Mesenchymal stem cell (in vitro differentiated cells and primary cell): ENCODE measurements at regions not wholly inside any gene's neighbourhood (a gene's known extent, or its start where the extent isn't known, plus 50 kb on each side); places are given as distances from the start of the nearest gene placed in this dataset.

Source experiments
- DNase-seq: peaks from one replicate; pipeline ENCODE4 v3.0.0-alpha.2; 2013
- H2AFZ ChIP-seq: one replicate; pipeline ENCODE4 v1.6.1; 2013; ENCODE audit warnings: low read depth, mild to moderate bottlenecking, control low read depth, inconsistent platforms, low read length, moderate library complexity
- H2AK5ac ChIP-seq: 2 replicates; pipeline ENCODE4 v1.6.1; 2013; ENCODE audit warnings: low read length, moderate library complexity, mild to moderate bottlenecking, inconsistent platforms; ENCODE audit not compliant: severe bottlenecking
- H2BK120ac ChIP-seq: one replicate; pipeline ENCODE4 v1.6.1; 2013; ENCODE audit warnings: low read depth, mild to moderate bottlenecking, inconsistent platforms, low read length, moderate library complexity
- H2BK12ac ChIP-seq, 2 experiments: one replicate each; pipeline ENCODE4 v1.6.1; 2013; ENCODE audit warnings: inconsistent platforms in 2 of 2, low read length in 2 of 2, mild to moderate bottlenecking in 2 of 2, moderate library complexity in 2 of 2, control low read depth in 1 of 2
- H2BK15ac ChIP-seq: one replicate; pipeline ENCODE4 v1.6.1; 2013; ENCODE audit warnings: mild to moderate bottlenecking, low read depth, inconsistent platforms; ENCODE audit not compliant: poor library complexity, severe bottlenecking
- H2BK5ac ChIP-seq: 2 replicates; pipeline ENCODE4 v1.6.1; 2013; ENCODE audit warnings: low read depth, mild to moderate bottlenecking, low read length, control low read depth, inconsistent platforms; ENCODE audit not compliant: poor library complexity, severe bottlenecking
- H3K14ac ChIP-seq, 2 experiments: one replicate each; pipeline ENCODE4 v1.6.1; 2013; ENCODE audit warnings: inconsistent platforms in 2 of 2, low read length in 2 of 2, control low read depth in 1 of 2, mild to moderate bottlenecking in 1 of 2, moderate library complexity in 1 of 2
- H3K18ac ChIP-seq, 2 experiments: one replicate each; pipeline ENCODE4 v1.6.1; 2013; ENCODE audit warnings: inconsistent platforms in 2 of 2, low read length in 2 of 2, control low read depth in 1 of 2, low read depth in 1 of 2, mild to moderate bottlenecking in 1 of 2
- H3K23ac ChIP-seq, 2 experiments: one replicate each; pipeline ENCODE4 v1.6.1; 2013; ENCODE audit warnings: inconsistent platforms in 2 of 2, low read length in 2 of 2, mild to moderate bottlenecking in 2 of 2, moderate library complexity in 2 of 2, control low read depth in 1 of 2
- H3K27ac ChIP-seq: 2 replicates; pipeline ENCODE4 v1.5.1; 2013; ENCODE audit warnings: mild to moderate bottlenecking, moderate library complexity, low read length, control low read depth, inconsistent platforms; ENCODE audit not compliant: poor library complexity, severe bottlenecking
- H3K27me3 ChIP-seq, 2 experiments: 2 replicates each; pipeline versions ENCODE4 v1.6.1 to v1.7.0; 2013; ENCODE audit warnings: low read length in 2 of 2, mild to moderate bottlenecking in 2 of 2, moderate library complexity in 2 of 2, control low read depth in 1 of 2, inconsistent platforms in 1 of 2; ENCODE audit not compliant: control insufficient read depth in 1 of 2, insufficient read depth in 1 of 2
- H3K36me3 ChIP-seq, 2 experiments: 2 replicates each; pipeline versions ENCODE4 v1.6.1 to v1.7.0; 2013; ENCODE audit warnings: low read length in 2 of 2, control low read depth in 1 of 2, inconsistent platforms in 1 of 2, low read depth in 1 of 2, mild to moderate bottlenecking in 1 of 2; ENCODE audit not compliant: insufficient read depth in 2 of 2, control insufficient read depth in 1 of 2
- H3K4ac ChIP-seq, 2 experiments: one replicate each; pipeline ENCODE4 v1.6.1; 2013; ENCODE audit warnings: inconsistent platforms in 2 of 2, low read length in 2 of 2, mild to moderate bottlenecking in 2 of 2, moderate library complexity in 2 of 2, control low read depth in 1 of 2, low read depth in 1 of 2
- H3K4me1 ChIP-seq: 2 replicates; pipeline ENCODE4 v1.6.1; 2013; ENCODE audit warnings: low read depth, low read length, control low read depth; ENCODE audit not compliant: control insufficient read depth, insufficient read depth
- H3K4me2 ChIP-seq: 2 replicates; pipeline ENCODE4 v1.6.1; 2013; ENCODE audit warnings: low read length, mild to moderate bottlenecking, inconsistent platforms; ENCODE audit not compliant: poor library complexity, severe bottlenecking
- H3K4me3 ChIP-seq, 2 experiments: 2 replicates each; pipeline versions ENCODE4 v1.5.1 to v1.7.0; 2013; ENCODE audit warnings: low read length in 2 of 2, mild to moderate bottlenecking in 2 of 2, control low read depth in 1 of 2, low read depth in 1 of 2; ENCODE audit not compliant: insufficient read depth in 1 of 2
- H3K79me1 ChIP-seq: replicated peaks from 2 replicates; pipeline ENCODE4 v1.6.1; 2013; ENCODE audit warnings: mild to moderate bottlenecking, control low read depth, low read length, inconsistent platforms; ENCODE audit not compliant: poor library complexity, severe bottlenecking
- H3K9ac ChIP-seq: 2 replicates; pipeline ENCODE4 v1.7.0; 2013; ENCODE audit warnings: mild to moderate bottlenecking, low read length, moderate library complexity
- H3K9me3 ChIP-seq: 2 replicates; pipeline ENCODE4 v1.7.0; 2013; ENCODE audit warnings: mild to moderate bottlenecking, low read length; ENCODE audit not compliant: control insufficient read depth
- H4K8ac ChIP-seq: one replicate; pipeline ENCODE4 v1.6.1; 2013; ENCODE audit warnings: inconsistent platforms, mild to moderate bottlenecking, low read length, moderate library complexity
- H4K91ac ChIP-seq: one replicate; pipeline ENCODE4 v1.6.1; 2013; ENCODE audit warnings: mild to moderate bottlenecking, low read length, inconsistent platforms
- WGBS: methylation state at CpG from one replicate; pipeline ENCODE4 v1.1.7; 2013; ENCODE audit warnings: mixed read lengths; 5-methylcytosine and 5-hydroxymethylcytosine counted together

DNA sequence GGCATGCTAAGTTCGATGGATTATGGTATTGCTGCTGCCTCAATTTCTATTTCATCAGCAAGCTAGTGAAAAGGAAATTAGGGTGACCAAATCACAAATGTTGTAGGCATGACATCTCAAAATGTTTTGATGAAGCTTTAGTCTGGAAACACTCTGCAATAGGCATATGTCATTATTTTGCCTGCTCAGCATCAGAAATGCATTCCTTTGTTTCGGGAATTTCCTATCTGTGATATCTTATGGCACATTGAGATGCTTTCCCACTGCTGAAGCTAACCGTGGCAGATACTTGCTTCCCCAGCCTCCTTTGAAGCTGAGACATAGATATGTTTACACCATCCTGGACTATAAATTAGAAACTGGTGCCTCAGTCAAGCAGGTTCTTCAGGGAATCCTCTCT is 119.7 kb downstream of the CDC42EP3 start:
- H3K9ac ChIP-seq, result no peak overlapping the region
- no peak overlapping the region for H4K91ac ChIP-seq
- no peaks in the 10 kb centered on the region for H3K4me1 ChIP-seq
- no peak overlapping the region for H3K23ac ChIP-seq
- no peak overlapping the region for H4K8ac ChIP-seq
- no peaks in the 10 kb centered on the region for H3K9me3 ChIP-seq
- 82% methylated on average over 3 of the region's 3 CpGs for WGBS
- no peak overlapping the region for H3K4me3 ChIP-seq
- no peak overlapping the region for H2AK5ac ChIP-seq
- no peaks in the 10 kb centered on the region for H3K27me3 ChIP-seq
- H3K27ac ChIP-seq, result no peak overlapping the region
- H2BK120ac ChIP-seq, result no peak overlapping the region
- H2BK15ac ChIP-seq, result no peak overlapping the region
- peak overlapping the region in 1 of 2 experiments; percentile 15 for H2BK12ac ChIP-seq
- H2AFZ ChIP-seq, result no peak overlapping the region
- no peak overlapping the region for H3K18ac ChIP-seq
- no peak for DNase-seq
- H2BK5ac ChIP-seq, result no peak overlapping the region
- H3K79me1 ChIP-seq, result no peaks in the 10 kb centered on the region
- no peaks in the 10 kb centered on the region for H3K36me3 ChIP-seq
- no peak overlapping the region for H3K14ac ChIP-seq
- no peak overlapping the region for H3K4ac ChIP-seq
- H3K4me2 ChIP-seq, result no peak overlapping the region

DNA sequence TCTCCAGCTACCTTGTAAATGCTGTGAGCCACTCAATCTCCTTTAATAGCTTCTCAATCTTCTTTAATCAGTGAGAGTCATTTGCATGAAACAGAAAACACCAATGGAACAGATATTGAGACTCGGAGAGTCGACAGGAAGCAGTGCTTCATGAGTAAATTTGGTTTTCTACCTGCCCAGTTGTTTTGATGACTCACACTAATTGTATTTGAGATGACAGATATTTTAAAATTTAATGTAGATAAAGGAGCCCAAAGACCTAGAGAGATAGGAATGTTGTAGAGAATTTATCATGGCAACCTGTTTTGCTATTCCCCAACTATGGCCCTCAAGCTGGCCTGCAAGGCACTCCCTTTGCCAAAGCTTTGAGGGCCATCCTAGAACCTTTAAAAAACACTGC is 119.1 kb downstream of the CDC42EP3 start:
- no peak overlapping the region for H3K23ac ChIP-seq
- H2AK5ac ChIP-seq, result no peak overlapping the region
- no peak overlapping the region for H2AFZ ChIP-seq
- no peak overlapping the region for H2BK15ac ChIP-seq
- no peaks in the 10 kb centered on the region for H3K79me1 ChIP-seq
- DNase-seq, result no peak
- H3K27ac ChIP-seq, result no peak overlapping the region
- H3K36me3 ChIP-seq, result no peaks in the 10 kb centered on the region
- H3K4me2 ChIP-seq, result no peak overlapping the region
- no peaks in the 10 kb centered on the region for H3K27me3 ChIP-seq
- H3K4me1 ChIP-seq, result no peaks in the 10 kb centered on the region
- H3K18ac ChIP-seq, result no peak overlapping the region
- no peak overlapping the region for H2BK12ac ChIP-seq
- 90% methylated on average over 2 of the region's 2 CpGs for WGBS
- H3K9me3 ChIP-seq, result no peaks in the 10 kb centered on the region
- H3K4me3 ChIP-seq, result no peak overlapping the region
- no peak overlapping the region for H3K9ac ChIP-seq
- H4K8ac ChIP-seq, result no peak overlapping the region
- H2BK5ac ChIP-seq, result no peak overlapping the region
- H3K4ac ChIP-seq, result no peak overlapping the region
- no peak overlapping the region for H2BK120ac ChIP-seq
- H4K91ac ChIP-seq, result no peak overlapping the region
- H3K14ac ChIP-seq, result no peak overlapping the region

DNA sequence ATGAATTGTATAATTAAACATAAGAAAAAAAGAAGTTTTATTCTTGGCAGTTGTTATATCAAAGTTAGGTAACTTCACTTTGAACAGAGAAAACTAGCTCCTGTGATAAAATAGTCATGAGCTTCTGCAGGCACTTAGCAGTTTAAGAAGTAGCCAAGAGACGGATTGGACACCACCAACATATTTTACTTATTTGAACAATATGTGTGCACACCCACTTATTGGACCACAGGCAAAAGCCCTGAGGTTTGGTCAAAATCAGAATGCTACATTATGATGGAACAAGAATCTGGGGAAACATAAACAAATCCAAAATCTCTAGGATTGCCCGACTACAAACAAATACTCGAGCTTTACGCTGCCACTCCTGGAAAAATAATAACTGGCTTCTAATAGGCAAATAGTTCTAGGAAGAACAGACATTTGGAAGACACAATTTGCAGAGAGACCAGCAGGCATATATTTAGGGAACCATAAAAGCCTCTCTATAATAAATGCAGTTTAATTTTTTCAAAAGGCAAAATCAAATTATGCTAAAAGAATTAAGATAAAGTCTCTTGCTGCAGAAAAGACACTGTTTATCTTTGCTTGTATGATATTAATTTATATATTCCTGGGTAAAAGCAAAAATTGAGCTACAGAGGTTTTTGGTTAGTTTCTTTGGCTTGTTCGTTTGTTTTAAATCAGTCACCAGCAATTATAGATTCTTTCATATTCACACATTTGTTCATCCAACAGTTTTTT is 117.9 kb downstream of the CDC42EP3 start:
- no peaks in the 10 kb centered on the region for H3K27me3 ChIP-seq
- H2AFZ ChIP-seq, result no peak overlapping the region
- no peak overlapping the region for H3K4me3 ChIP-seq
- H3K4ac ChIP-seq, result no peak overlapping the region
- H3K9ac ChIP-seq, result no peak overlapping the region
- no peak overlapping the region for H2BK12ac ChIP-seq
- no peaks in the 10 kb centered on the region for H3K79me1 ChIP-seq
- H2AK5ac ChIP-seq, result no peak overlapping the region
- no peak overlapping the region for H3K23ac ChIP-seq
- H3K27ac ChIP-seq, result no peak overlapping the region
- H3K4me1 ChIP-seq, result no peaks in the 10 kb centered on the region
- no peaks in the 10 kb centered on the region for H3K9me3 ChIP-seq
- no peaks in the 10 kb centered on the region for H3K36me3 ChIP-seq
- no peak overlapping the region for H3K14ac ChIP-seq
- H2BK120ac ChIP-seq, result no peak overlapping the region
- WGBS, result 93% methylated on average over 4 of the region's 5 CpGs
- H4K8ac ChIP-seq, result no peak overlapping the region
- no peak overlapping the region for H2BK5ac ChIP-seq
- H4K91ac ChIP-seq, result no peak overlapping the region
- H3K18ac ChIP-seq, result no peak overlapping the region
- no peak overlapping the region for H2BK15ac ChIP-seq
- no peak overlapping the region for H3K4me2 ChIP-seq
- DNase-seq, result no peak

DNA sequence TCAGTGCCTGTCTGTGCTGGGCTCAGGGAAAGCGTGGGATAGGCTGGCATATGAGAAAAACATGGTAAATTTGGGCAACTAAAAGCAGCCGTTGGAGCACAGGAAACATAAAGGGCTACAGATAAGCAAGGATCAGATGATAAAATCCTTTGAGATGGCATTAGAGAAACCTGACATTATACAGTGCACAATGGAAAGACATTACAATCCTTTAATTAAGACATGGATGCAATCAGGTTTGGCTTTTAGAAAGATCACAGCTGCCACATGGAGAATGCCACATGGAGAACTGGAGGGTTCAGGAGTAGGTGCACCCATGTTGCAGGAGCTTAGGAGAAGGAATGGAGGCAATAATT is 117.3 kb downstream of the CDC42EP3 start:
- Histone ChIP-seq H3K36me3 (no peaks in the 10 kb centered on the region), H2BK120ac (no peak overlapping the region), H3K4me3 (no peak overlapping the region), H3K27me3 (no peaks in the 10 kb centered on the region), H2BK15ac (no peak overlapping the region), H4K91ac (no peak overlapping the region), H3K4me2 (no peak overlapping the region), H3K27ac (no peak overlapping the region), H3K14ac (no peak overlapping the region), H3K18ac (no peak overlapping the region), H2AK5ac (no peak overlapping the region), H2BK12ac (no peak overlapping the region), H3K79me1 (no peaks in the 10 kb centered on the region), H4K8ac (no peak overlapping the region), H3K4ac (no peak overlapping the region), H3K4me1 (no peaks in the 10 kb centered on the region), H2BK5ac (no peak overlapping the region), H3K9me3 (no peaks in the 10 kb centered on the region), H2AFZ (no peak overlapping the region), H3K9ac (no peak overlapping the region), H3K23ac (no peak overlapping the region)
- no peak for DNase-seq
- 93% methylated on average over 2 of the region's 2 CpGs for WGBS
